ENCODE measurements at regions not wholly inside any gene's neighbourhood (a gene's known extent, or its start where the extent isn't known, plus 50 kb on each side); places are given as distances from the start of the nearest gene placed in this dataset.
"Not testable (repeated sequence)": the region's sequence is repeated elsewhere in the genome, so short reads cannot be mapped to it uniquely, and the experiment has no call there.

DNA sequence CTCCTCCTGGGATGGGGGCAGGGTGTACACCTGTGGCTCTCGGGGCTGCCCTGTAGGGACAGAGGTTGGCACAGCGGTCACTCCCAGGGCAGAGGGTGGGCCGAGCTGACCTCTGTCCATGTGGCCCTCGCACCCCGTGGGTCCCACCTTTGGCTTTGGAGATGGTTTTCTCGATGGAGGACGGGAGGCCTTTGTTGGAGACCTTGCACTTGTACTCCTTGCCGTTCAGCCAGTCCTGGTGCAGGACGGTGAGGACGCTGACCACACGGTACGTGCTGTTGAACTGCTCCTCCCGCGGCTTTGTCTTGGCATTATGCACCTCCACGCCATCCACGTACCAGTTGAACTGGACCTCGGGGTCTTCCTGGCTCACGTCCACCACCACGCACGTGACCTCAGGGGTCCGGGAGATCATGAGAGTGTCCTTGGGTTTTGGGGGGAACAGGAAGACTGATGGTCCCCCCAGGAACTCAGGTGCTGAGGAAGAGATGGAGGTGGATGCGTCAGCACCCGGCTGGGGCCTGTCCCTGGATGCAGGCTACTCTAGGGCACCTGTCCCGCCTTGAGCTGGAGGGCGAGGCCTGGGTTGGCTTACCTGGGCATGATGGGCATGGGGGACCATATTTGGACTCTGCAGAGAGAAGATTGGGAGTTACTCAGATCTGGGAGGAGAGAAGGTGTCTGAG lies 98.5 kb downstream of the TMEM121 start:
- not testable (repeated sequence) for H3K36me3 ChIP-seq (ENCODE audit: insufficient read depth, low read length); H3K27ac ChIP-seq (ENCODE audit: low read depth, low read length); H3K9ac ChIP-seq (ENCODE audit: low read depth, low read length); H3K4me1 ChIP-seq (ENCODE audit: insufficient read depth, low read length); H3K4me3 ChIP-seq (ENCODE audit: low read length); H3K27me3 ChIP-seq (ENCODE audit: insufficient read depth, low read length)
- H3K9me3 ChIP-seq (ENCODE audit: insufficient read depth, low read depth, low read length), result peaks cover 19% of the 10 kb centered on the region
- WGBS, result 88% methylated on average over 25 of the region's 25 CpGs

DNA sequence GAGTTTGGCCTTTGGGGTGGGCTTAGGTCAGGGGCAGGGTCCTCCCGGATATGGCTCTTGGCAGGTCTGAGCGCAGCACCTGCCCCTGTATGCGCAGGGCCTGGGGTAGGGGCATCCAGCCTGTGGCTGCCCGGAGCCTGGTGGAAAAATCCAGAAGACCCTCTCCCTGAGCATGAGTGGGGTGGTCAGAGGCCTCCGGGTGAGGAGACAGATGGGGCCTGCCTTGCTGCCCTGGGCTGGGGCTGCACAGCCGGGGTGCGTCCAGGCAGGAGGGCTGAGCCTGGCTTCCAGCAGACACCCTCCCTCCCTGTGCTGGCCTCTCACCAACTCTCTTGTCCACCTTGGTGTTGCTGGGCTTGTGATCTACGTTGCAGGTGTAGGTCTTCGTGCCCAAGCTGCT lies 99.1 kb downstream of the TMEM121 start:
- not testable (repeated sequence) for H3K9ac ChIP-seq (ENCODE audit: low read depth, low read length); H3K36me3 ChIP-seq (ENCODE audit: insufficient read depth, low read length); H3K4me1 ChIP-seq (ENCODE audit: insufficient read depth, low read length); H3K27me3 ChIP-seq (ENCODE audit: insufficient read depth, low read length); H3K27ac ChIP-seq (ENCODE audit: low read depth, low read length); H3K4me3 ChIP-seq (ENCODE audit: low read length)
- 93% methylated on average over 9 of the region's 9 CpGs for WGBS
- peaks cover 23% of the 10 kb centered on the region for H3K9me3 ChIP-seq (ENCODE audit: insufficient read depth, low read depth, low read length)

DNA sequence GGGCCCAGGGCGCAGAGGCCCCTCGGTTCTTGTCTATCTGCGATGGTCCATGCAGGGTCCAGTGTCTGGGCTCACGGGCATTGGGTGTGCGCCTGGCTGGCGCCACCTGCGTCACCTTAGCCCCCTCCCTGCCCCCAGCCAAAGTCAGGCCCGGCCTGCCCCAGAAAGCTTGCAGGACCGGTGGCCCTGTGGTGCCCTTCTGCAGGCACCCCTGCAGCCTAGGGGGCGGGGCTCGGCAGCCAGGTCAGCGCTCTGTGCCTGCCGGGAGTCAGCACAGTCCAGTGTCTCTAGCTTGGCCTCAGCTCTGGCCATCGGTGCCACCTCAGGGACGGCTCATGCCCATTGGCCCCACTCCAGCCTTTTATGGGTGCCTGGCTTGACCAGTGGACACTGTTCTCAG lies 99.7 kb downstream of the TMEM121 start:
- H3K27me3 ChIP-seq (ENCODE audit: insufficient read depth, low read length); H3K9ac ChIP-seq (ENCODE audit: low read depth, low read length); H3K36me3 ChIP-seq (ENCODE audit: insufficient read depth, low read length); H3K27ac ChIP-seq (ENCODE audit: low read depth, low read length); H3K4me3 ChIP-seq (ENCODE audit: low read length); H3K4me1 ChIP-seq (ENCODE audit: insufficient read depth, low read length): not testable (repeated sequence)
- WGBS, result 76% methylated on average over 14 of the region's 15 CpGs
- peaks cover 29% of the 10 kb centered on the region for H3K9me3 ChIP-seq (ENCODE audit: insufficient read depth, low read depth, low read length)

DNA sequence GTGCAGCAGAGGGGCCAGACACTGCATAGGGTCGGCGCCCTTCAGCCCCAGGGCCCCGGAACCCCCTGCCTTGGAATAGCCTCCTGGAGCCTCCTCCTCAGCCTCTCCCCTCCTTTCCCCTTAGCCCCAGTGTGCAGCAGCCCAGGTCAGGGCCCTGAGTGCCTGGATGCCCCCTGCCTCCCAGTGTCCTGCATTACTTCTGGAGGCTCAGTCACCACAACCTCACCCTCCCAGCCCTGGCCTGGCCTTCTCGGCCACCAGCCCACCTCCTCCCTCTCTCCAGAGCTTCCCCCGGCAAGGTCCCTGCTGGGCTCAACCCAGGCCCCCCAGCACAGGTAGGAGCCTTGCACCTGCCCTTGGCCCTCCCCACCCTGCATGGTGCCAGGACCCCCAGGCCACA lies 100.3 kb downstream of the TMEM121 start:
- not testable (repeated sequence) for H3K4me1 ChIP-seq (ENCODE audit: insufficient read depth, low read length); H3K36me3 ChIP-seq (ENCODE audit: insufficient read depth, low read length); H3K4me3 ChIP-seq (ENCODE audit: low read length); H3K27me3 ChIP-seq (ENCODE audit: insufficient read depth, low read length); H3K27ac ChIP-seq (ENCODE audit: low read depth, low read length); H3K9ac ChIP-seq (ENCODE audit: low read depth, low read length)
- WGBS, result no CpG with 5 or more reads among the region's 5 CpGs
- H3K9me3 ChIP-seq (ENCODE audit: insufficient read depth, low read depth, low read length), result peaks cover 29% of the 10 kb centered on the region

DNA sequence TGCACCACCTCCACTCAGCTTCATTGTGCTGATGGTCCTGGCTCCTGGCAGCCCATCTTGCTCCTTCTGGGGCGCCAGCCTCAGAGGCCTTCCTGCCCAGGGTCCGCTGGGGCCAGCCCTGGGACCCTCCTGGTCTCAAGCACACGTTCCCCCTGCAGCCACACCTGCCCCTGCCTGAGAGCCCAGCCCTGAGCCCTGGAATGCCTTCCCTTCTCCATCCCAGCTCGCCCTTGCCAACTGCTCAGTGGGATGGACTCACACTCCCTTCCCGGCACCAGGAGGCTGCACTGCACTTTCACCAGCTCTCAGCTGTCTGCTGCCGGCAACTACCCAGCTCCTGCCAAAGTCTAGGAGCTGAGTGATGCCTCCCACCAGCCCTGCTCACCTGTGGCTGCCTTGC lies 100.9 kb downstream of the TMEM121 start:
- H3K4me1 ChIP-seq (ENCODE audit: insufficient read depth, low read length); H3K27me3 ChIP-seq (ENCODE audit: insufficient read depth, low read length); H3K36me3 ChIP-seq (ENCODE audit: insufficient read depth, low read length); H3K4me3 ChIP-seq (ENCODE audit: low read length); H3K9ac ChIP-seq (ENCODE audit: low read depth, low read length); H3K27ac ChIP-seq (ENCODE audit: low read depth, low read length): not testable (repeated sequence)
- whole genome bisulfite sequencing, result 44% methylated on average over 6 of the region's 6 CpGs
- H3K9me3 ChIP-seq (ENCODE audit: insufficient read depth, low read depth, low read length), result peaks cover 31% of the 10 kb centered on the region

DNA sequence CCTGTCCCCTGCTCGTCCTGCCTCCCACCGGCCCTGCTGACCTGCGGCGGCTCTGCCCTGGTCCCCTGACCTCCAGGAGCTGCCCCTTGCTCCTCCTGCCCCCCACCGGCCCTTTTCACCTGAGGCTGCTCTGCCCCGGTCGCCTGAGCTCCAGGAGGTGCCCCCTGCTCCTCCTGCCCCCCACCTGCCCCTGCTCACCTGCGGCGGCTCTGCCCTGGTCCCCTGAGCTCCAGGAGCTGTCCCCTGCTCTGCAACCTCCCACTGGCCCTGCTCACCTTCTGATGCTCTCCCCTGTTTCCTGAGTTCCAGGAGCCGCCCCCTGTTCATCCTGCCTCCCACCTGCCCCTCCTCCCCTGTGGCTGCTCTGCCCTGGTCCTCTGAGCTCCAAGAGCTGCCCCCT lies 101.3 kb downstream of the TMEM121 start:
- H3K36me3 ChIP-seq (ENCODE audit: insufficient read depth, low read length), result no peaks in the 10 kb centered on the region
- no peak overlapping the region for H3K4me3 ChIP-seq (ENCODE audit: low read length)
- H3K9me3 ChIP-seq (ENCODE audit: insufficient read depth, low read depth, low read length), result peaks cover 32% of the 10 kb centered on the region
- H3K27ac ChIP-seq (ENCODE audit: low read depth, low read length), result no peak overlapping the region
- no peaks in the 10 kb centered on the region for H3K27me3 ChIP-seq (ENCODE audit: insufficient read depth, low read length)
- H3K4me1 ChIP-seq (ENCODE audit: insufficient read depth, low read length), result no peaks in the 10 kb centered on the region
- WGBS, result 77% methylated on average over 10 of the region's 10 CpGs
- H3K9ac ChIP-seq (ENCODE audit: low read depth, low read length), result no peak overlapping the region

DNA sequence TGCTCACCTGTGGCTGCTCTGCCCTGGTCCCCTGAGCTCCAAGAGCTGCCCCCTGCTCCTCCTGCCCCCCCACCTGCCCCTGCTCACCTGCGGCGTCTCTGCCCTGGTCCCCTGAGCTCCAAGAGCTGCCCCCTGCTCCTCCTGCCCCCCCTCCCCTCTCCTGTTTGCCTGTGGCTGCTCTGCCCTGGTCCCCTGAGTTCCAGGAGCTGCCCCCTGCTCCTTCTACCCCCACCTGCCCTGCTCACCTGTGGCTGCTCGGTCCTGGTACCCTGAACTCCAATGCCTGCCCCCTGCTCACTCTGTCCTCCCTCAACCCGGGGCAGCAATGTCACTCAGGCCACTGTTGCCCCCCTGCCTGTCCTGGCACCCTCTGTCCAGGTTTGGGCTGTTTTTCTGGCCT lies 101.7 kb downstream of the TMEM121 start:
- WGBS, result 62% methylated on average over 4 of the region's 4 CpGs
- H3K4me1 ChIP-seq (ENCODE audit: insufficient read depth, low read length); H3K36me3 ChIP-seq (ENCODE audit: insufficient read depth, low read length); H3K27ac ChIP-seq (ENCODE audit: low read depth, low read length); H3K4me3 ChIP-seq (ENCODE audit: low read length); H3K27me3 ChIP-seq (ENCODE audit: insufficient read depth, low read length); H3K9ac ChIP-seq (ENCODE audit: low read depth, low read length): not testable (repeated sequence)
- peaks cover 33% of the 10 kb centered on the region for H3K9me3 ChIP-seq (ENCODE audit: insufficient read depth, low read depth, low read length)

DNA sequence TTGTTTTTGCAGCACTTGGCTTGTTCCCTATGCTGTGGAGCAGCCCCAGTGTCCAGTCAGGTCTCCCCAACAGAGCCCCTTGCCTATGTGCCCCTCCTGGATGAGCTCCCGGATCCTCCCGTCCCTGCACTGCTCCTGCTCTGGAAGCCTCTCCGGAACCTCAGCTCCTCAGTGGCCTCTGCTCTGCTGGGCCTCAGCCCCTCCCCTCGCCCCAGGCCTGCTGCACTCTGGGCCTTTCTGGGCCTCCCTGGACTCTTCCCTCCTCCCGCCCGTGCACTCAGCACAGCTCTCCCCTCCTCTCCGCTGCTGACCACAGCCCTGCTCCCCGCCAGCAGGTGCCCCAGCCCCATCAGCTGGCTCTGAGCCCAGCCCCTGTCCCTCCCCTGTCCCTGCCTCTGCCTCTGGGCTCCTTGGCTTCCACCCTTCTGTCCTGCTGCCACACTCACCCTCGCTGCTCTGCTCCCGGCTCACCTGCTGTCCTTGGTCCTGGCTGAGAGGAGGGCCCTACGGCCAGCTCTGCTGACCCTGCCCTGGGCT lies 102.2 kb downstream of the TMEM121 start:
- H3K4me1 ChIP-seq (ENCODE audit: insufficient read depth, low read length); H3K27ac ChIP-seq (ENCODE audit: low read depth, low read length); H3K4me3 ChIP-seq (ENCODE audit: low read length); H3K9ac ChIP-seq (ENCODE audit: low read depth, low read length); H3K36me3 ChIP-seq (ENCODE audit: insufficient read depth, low read length); H3K27me3 ChIP-seq (ENCODE audit: insufficient read depth, low read length): not testable (repeated sequence)
- H3K9me3 ChIP-seq (ENCODE audit: insufficient read depth, low read depth, low read length), result peaks cover 33% of the 10 kb centered on the region
- WGBS, result 81% methylated on average over 11 of the region's 11 CpGs

DNA sequence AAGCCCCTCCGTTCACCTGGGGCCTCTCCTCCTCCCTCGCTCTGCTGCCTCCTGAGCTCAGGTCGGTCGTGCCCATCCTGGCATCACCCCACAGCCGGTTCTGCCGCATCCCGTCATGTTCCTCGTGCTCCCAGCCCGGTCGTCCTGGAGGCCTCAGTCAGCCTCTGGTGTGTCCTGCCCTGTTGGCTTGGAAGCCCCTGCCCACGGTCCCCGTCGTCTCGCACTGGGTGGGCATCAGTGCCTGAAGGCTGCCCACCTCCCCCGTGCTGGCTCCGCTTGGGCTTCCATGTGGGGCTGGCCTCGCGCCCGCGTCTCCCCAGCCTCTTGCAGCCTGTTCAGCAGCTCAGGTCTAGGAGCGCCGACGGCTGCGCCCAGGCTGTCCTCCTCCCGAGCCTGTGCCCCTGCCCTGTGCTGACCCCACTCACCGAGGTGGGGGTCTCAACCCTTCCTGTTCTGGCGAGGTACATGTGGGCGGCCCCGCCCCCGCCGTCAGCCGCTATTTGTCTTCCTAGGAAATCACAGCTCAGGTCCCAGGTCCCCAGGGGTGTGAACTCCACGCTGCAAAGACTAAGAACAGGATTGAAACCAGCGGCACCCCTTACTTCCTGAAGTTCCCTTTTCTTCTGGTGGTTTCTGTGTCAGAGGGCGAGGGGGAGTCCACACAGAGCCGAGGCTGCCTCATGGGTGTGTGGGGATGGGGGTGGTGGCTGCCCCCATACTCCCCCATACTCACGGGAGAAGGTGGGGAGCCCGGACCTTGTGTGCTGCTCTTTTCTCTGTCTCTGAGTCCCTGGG lies 102.9 kb downstream of the TMEM121 start:
- H3K4me3 ChIP-seq (ENCODE audit: low read length); H3K4me1 ChIP-seq (ENCODE audit: insufficient read depth, low read length); H3K36me3 ChIP-seq (ENCODE audit: insufficient read depth, low read length); H3K27ac ChIP-seq (ENCODE audit: low read depth, low read length); H3K27me3 ChIP-seq (ENCODE audit: insufficient read depth, low read length); H3K9ac ChIP-seq (ENCODE audit: low read depth, low read length): not testable (repeated sequence)
- WGBS, result 87% methylated on average over 34 of the region's 38 CpGs
- peaks cover 33% of the 10 kb centered on the region for H3K9me3 ChIP-seq (ENCODE audit: insufficient read depth, low read depth, low read length)

DNA sequence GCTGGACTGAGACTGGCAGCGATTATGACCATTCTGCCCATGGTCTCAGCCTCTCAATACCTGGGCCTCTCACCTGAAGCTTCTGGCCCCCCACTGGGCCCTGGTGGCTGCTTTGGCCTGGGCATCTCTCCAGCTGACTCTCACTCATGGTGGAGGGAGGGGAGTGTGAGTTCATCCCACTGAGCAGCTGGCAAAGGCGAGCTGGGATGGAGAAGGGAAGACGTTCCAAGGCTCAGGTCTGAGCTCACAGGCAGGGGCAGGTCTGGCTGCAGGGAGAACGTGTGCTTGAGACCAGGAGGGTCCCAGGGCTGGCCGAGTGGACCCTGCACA lies 103.5 kb downstream of the TMEM121 start:
- 72% methylated on average over 4 of the region's 5 CpGs for WGBS
- Histone ChIP-seq H3K27me3 (ENCODE audit: insufficient read depth, low read length) (no peaks in the 10 kb centered on the region), H3K4me1 (ENCODE audit: insufficient read depth, low read length) (no peaks in the 10 kb centered on the region), H3K9me3 (ENCODE audit: insufficient read depth, low read depth, low read length) (peaks cover 30% of the 10 kb centered on the region), H3K27ac (ENCODE audit: low read depth, low read length) (no peak overlapping the region), H3K36me3 (ENCODE audit: insufficient read depth, low read length) (no peaks in the 10 kb centered on the region), H3K9ac (ENCODE audit: low read depth, low read length) (no peak overlapping the region), H3K4me3 (ENCODE audit: low read length) (no peak overlapping the region)

DNA sequence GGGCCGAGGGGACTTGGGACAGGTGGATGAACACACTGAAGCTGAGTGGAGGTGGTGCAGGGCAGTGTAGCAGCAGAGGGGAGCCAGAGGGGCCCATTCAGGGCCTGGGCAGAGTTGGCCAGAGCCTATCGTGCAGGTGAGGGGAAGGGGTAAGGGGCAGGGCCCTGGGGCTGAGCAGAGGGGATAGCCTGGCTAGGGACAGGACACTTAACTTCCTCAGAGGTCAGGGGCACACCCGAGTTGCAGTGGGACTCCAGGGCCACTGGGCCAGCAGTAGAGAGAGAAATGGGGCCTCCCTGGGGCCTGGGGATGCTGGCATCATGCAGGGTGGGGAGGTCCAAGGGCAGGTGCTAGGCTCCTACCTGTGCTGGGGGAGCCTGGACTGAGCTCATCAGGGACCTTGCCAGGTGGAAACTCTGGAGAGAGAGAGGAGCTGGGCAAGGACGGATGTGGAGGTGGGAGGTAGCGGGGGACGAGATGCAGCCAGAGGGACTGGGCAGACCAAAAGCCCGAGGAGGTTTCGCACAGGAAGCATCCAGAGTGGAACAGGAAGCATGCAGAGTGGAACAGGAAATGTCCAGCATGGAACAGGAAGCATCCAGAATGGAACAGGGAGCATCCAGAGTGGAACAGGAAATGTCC lies 104.0 kb downstream of the TMEM121 start:
- H3K27me3 ChIP-seq (ENCODE audit: insufficient read depth, low read length); H3K4me1 ChIP-seq (ENCODE audit: insufficient read depth, low read length); H3K4me3 ChIP-seq (ENCODE audit: low read length); H3K27ac ChIP-seq (ENCODE audit: low read depth, low read length); H3K9ac ChIP-seq (ENCODE audit: low read depth, low read length); H3K36me3 ChIP-seq (ENCODE audit: insufficient read depth, low read length): not testable (repeated sequence)
- peaks cover 30% of the 10 kb centered on the region for H3K9me3 ChIP-seq (ENCODE audit: insufficient read depth, low read depth, low read length)
- WGBS, result 87% methylated on average over 8 of the region's 8 CpGs

Data from HUES64 (cell line).